Body of pancreas (tissue), 4 donors: ENCODE measurements at regions not wholly inside any gene's neighbourhood (a gene's known extent, or its start where the extent isn't known, plus 50 kb on each side); places are given as distances from the start of the nearest gene placed in this dataset.

Experiments used
- ATAC-seq: fragments of 150-250 bp; one replicate; pipeline ENCODE4 v1.9.1; 2016
- DNase-seq, 4 donors: peaks; one replicate each; pipeline ENCODE4 v3.0.0-alpha.2; 2019
- H3K27ac ChIP-seq, 4 donors: fragments of 200-600 bp; sonication (generic); 1 replicate in 3 of 4; 2 replicates in 1 of 4; pipeline versions ENCODE4 v1.5.1 to v1.6.1; 2016 to 2019; ENCODE audit warnings: mild to moderate bottlenecking in 1 of 4, mixed read lengths in 1 of 4, moderate library complexity in 1 of 4
- H3K27me3 ChIP-seq, 2 donors: fragments of 200-600 bp; sonication (generic); one replicate each; pipeline ENCODE4 v1.6.0; 2016; ENCODE audit warnings: mild to moderate bottlenecking in 1 of 2
- H3K36me3 ChIP-seq, 2 donors: fragments of 200-600 bp; sonication (generic); replicated peaks in 1 of 2; 2 replicates each; pipeline ENCODE4 v1.5.1; 2016; ENCODE audit warnings: low read depth in 2 of 2; ENCODE audit not compliant: insufficient read depth in 1 of 2
- H3K4me1 ChIP-seq: fragments of 200-600 bp; sonication (generic); one replicate; pipeline ENCODE4 v1.6.0; 2016
- H3K4me3 ChIP-seq, 2 donors: fragments of 200-600 bp; sonication (generic); 1 replicate in 1 of 2; 2 replicates in 1 of 2; pipeline ENCODE4 v1.5.1; 2016 to 2019
- H3K9me3 ChIP-seq, 3 donors: fragments of 200-600 bp; sonication (generic); 1 replicate in 2 of 3; 2 replicates in 1 of 3; pipeline ENCODE4 v1.5.1; 2016
- CTCF ChIP-seq, 7 experiments: fragments of 450-650 bp in 4 of 7; fragments of 200-600 bp in 3 of 7; sonication (generic) in 3 of 7; IDR thresholded peaks; one replicate each; pipeline ENCODE4 v1.5.1; 2016 to 2019; ENCODE audit warnings: antibody characterized with exemption in 7 of 7
- POLR2A ChIP-seq, 3 donors: fragments of 450-650 bp; IDR thresholded peaks; one replicate each; pipeline ENCODE4 v1.6.1; 2016; ENCODE audit warnings: antibody characterized with exemption in 3 of 3, mild to moderate bottlenecking in 2 of 3
- WGBS, 2 donors: methylation state at CpG; one replicate each; pipeline ENCODE4 v1.1.5; 2017; 5-methylcytosine and 5-hydroxymethylcytosine counted together
- intact Hi-C: fragments of 100-400 bp; cut with DNase I; formaldehyde crosslinking; loops from one replicate; pipeline ENCODE4 v1.15.1; 2023

GRCh38 chr1:237976331-237976730, 85.6 kb upstream of the ZP4 start:
- DNase-seq (no peak), ATAC-seq (no peak)
- no peaks in the 10 kb centered on the region for H3K4me1 ChIP-seq
- no peaks in the 10 kb centered on the region for H3K36me3 ChIP-seq
- intact Hi-C loops: no loop called here
- no peak overlapping the region for H3K4me3 ChIP-seq
- TF ChIP-seq POLR2A (IDR thresholded peaks at IDR 0.05) (no peak), CTCF (IDR thresholded peaks at IDR 0.05) (no peak)
- no peaks in the 10 kb centered on the region for H3K9me3 ChIP-seq
- no peaks in the 10 kb centered on the region for H3K27me3 ChIP-seq
- 38 to 40% methylated on average over 1 of the region's 1 CpG for WGBS, 2 donors
- no peak overlapping the region for H3K27ac ChIP-seq

- intact Hi-C loops: no loop called here
- DNase-seq (peak in 2 of 4 donors; percentile 15 to 27), ATAC-seq (no peak)
- Histone ChIP-seq H3K4me3 (no peak overlapping the region), H3K27ac (no peak overlapping the region), H3K36me3 (no peaks in the 10 kb centered on the region), H3K4me1 (no peaks in the 10 kb centered on the region), H3K9me3 (no peaks in the 10 kb centered on the region), H3K27me3 (no peaks in the 10 kb centered on the region)
- TF ChIP-seq POLR2A (IDR thresholded peaks at IDR 0.05) (no peak), CTCF (IDR thresholded peaks at IDR 0.05) (no peak)
- 18 to 31% methylated on average over 1 of the region's 1 CpG for WGBS, 2 donors
Observed at GRCh38 chr1:237975903-237976302, 85.2 kb upstream of the ZP4 start.

- no peak overlapping the region for H3K4me3 ChIP-seq
- H3K27me3 ChIP-seq: no peaks in the 10 kb centered on the region
- intact Hi-C loops: no loop called here
- no peak overlapping the region for H3K27ac ChIP-seq
- no peaks in the 10 kb centered on the region for H3K9me3 ChIP-seq
- no peak for DNase-seq
- ATAC-seq: no peak
- H3K36me3 ChIP-seq: no peaks in the 10 kb centered on the region
- TF ChIP-seq CTCF (IDR thresholded peaks at IDR 0.05): no peak
- no peak for TF ChIP-seq POLR2A (IDR thresholded peaks at IDR 0.05)
- H3K4me1 ChIP-seq: no peaks in the 10 kb centered on the region
Observed at GRCh38 chr1:237975376-237975775, 84.7 kb upstream of the ZP4 start.

- ATAC-seq: no peak
- H3K36me3 ChIP-seq: no peaks in the 10 kb centered on the region
- no peak overlapping the region for H3K4me3 ChIP-seq
- H3K27me3 ChIP-seq: no peaks in the 10 kb centered on the region
- no peaks in the 10 kb centered on the region for H3K9me3 ChIP-seq
- TF ChIP-seq POLR2A (IDR thresholded peaks at IDR 0.05) (no peak), CTCF (IDR thresholded peaks at IDR 0.05) (no peak)
- intact Hi-C loops: no loop called here
- no peak overlapping the region for H3K27ac ChIP-seq
- no peak for DNase-seq
- H3K4me1 ChIP-seq: no peaks in the 10 kb centered on the region
- WGBS, 2 donors: 61 to 68% methylated on average over 4 of the region's 4 CpGs
Observed at GRCh38 chr1:237972186-237972585, 81.5 kb upstream of the ZP4 start.

- no peaks in the 10 kb centered on the region for H3K36me3 ChIP-seq
- TF ChIP-seq POLR2A (IDR thresholded peaks at IDR 0.05) (no peak), CTCF (IDR thresholded peaks at IDR 0.05) (no peak)
- DNase-seq (no peak), ATAC-seq (no peak)
- no peak overlapping the region for H3K27ac ChIP-seq
- no peaks in the 10 kb centered on the region for H3K9me3 ChIP-seq
- no peaks in the 10 kb centered on the region for H3K27me3 ChIP-seq
- intact Hi-C loops: no loop called here
- no peak overlapping the region for H3K4me3 ChIP-seq
- H3K4me1 ChIP-seq: no peaks in the 10 kb centered on the region
- 57 to 65% methylated on average over 2 of the region's 2 CpGs for WGBS, 2 donors
Observed at GRCh38 chr1:237962985-237963384, 72.3 kb upstream of the ZP4 start.
